C4-2B (cell line): ENCODE measurements at regions not wholly inside any gene's neighbourhood (a gene's known extent, or its start where the extent isn't known, plus 50 kb on each side); places are given as distances from the start of the nearest gene placed in this dataset.
"Not testable (repeated sequence)": the region's sequence is repeated elsewhere in the genome, so short reads cannot be mapped to it uniquely, and the experiment has no call there.

ENCODE experiments used
- H3K27ac ChIP-seq: fragments of 450-650 bp; 2 replicates; pipeline ENCODE4 v1.5.1; 2017
- CTCF ChIP-seq: fragments of 450-650 bp; conservative IDR thresholded peaks from 2 replicates; pipeline ENCODE4 v1.5.1; 2017; ENCODE audit warnings: mild to moderate bottlenecking
- ZFX ChIP-seq: fragments of 450-650 bp; IDR thresholded peaks from 2 replicates; pipeline ENCODE4 v1.6.1; 2017

DNA sequence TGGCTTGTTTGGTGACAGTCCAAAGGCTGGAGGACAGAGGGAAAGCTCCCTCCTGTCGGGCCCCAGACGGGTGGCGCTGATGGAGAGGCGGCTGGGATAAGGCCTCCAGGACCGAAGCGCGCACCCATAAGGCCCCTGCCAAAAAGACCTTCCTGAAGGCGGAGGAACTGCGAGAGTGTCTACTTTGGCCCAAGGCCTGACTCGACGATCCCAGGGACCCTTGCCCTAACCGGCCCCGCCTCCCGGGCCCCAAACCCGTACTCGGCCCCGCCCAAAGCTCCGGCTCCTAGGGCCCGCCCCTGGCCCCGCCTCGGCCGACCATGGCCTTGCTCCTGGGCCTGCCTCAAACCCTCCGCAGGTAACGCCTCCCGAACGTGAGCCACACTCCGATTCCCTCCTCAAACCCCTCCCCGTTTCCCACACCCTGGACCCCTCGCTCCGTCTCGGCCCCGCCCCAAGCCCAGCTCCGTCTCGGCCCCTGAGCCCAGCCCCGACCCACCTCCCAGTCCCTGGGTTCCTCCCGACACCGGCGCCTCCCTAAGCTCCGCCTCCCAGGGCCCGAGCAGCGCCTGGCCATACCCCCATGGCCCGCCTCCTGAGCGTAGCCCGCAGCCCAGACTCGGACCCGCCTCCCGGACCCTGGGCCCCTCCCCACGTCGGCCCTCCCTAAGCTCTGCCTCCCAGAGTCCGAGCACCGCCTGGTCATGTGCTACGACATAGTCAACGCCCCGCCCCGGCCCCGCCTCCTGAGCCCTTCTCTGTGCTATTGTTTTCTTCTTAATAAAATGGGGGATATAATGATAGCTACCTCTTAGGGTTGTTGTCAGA lies 90.0 kb upstream of the DRD5 start:
- TF ChIP-seq CTCF: no peak
- TF ChIP-seq ZFX: no peak
- peak overlapping the region; percentile 38; the same call in 1 of the 2 replicates for H3K27ac ChIP-seq

DNA sequence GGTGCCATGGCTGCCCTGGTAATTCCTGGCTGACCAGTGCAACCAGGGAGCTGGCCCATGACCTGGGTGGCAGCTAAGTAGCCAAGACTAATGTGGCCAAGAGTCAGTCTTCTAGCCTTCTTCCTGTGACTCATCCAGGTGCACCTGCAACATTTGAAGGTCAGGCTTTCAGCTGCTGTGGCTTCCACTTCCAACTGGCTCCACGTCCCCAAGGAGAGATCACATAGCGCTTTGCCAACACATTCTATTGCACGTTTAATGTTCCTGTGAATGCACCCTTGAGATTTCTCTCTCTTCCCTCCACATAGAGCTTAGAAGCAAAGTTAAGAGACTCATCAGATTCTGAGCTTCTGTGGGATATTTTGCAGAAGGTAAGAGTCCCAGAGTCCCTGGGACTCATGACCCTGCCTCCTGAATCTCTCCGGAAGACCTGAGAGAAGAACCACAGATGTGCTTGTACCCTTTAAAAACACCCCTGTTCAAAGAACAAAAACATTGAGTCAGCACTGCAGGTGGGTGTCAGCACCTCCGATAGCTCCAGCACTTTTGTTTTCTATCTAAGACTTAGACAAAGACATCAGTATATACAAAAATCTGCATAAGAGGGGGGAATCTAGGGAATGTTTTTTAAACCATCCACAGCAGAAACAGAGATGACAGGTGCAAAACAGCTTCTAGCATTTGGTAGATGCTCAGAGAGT lies 88.5 kb upstream of the DRD5 start:
- H3K27ac ChIP-seq: not testable (repeated sequence)

GRCh38 chr4:9694403-9694802 lies 87.0 kb upstream of the DRD5 start:
- not testable (repeated sequence) for H3K27ac ChIP-seq

- TF ChIP-seq CTCF: peak; percentile 65
- H3K27ac ChIP-seq: not testable (repeated sequence)
Observed at GRCh38 chr4:9695994-9696393, 85.4 kb upstream of the DRD5 start.

GRCh38 chr4:9696561-9696960 lies 84.9 kb upstream of the DRD5 start:
- not testable (repeated sequence) for H3K27ac ChIP-seq

DNA sequence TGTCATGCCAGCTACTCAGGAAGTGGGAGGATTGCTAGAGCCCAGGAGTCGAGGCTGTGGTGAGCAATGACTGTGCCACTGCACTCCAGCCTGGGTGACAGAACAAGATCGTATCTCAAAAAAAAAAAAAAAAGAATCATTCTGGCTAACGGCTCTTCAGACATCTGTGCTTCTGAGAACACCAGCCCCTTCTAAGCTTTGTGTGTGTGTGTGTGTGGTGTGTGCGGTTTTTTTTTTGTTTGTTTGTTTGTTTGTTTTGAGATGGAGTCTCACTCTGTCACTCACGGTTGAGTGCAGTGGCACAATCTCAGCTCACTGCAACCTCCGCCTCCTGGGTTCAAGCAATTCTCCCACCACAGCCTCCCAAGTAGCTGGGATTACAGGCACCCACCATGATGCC lies 79.4 kb upstream of the DRD5 start:
- H3K27ac ChIP-seq: not testable (repeated sequence)

DNA sequence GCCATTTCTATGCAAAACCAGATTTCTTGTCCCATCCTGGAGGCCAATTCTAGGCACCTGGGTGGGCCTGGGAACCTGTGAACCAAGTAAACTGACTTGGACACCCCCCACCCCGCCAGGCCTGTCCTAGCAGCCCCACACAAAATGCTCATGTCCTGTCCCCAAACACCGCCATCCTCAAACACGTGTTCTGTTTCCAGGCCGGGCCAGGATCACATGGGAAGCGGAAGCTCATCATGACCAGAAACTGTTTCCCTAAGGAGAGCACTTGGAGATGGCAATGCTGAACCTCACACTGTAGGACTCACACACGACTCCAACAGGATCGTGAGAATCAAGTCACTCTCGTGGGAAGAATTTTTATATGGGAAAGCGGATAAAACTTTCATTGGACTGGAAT lies 78.7 kb upstream of the DRD5 start:
- H3K27ac ChIP-seq: not testable (repeated sequence)

GRCh38 chr4:9703391-9703790 lies 78.0 kb upstream of the DRD5 start:
- H3K27ac ChIP-seq: no peak overlapping the region
- TF ChIP-seq ZFX: no peak
- TF ChIP-seq CTCF: peak; percentile 66

GRCh38 chr4:9704126-9704525 lies 77.3 kb upstream of the DRD5 start:
- not testable (repeated sequence) for H3K27ac ChIP-seq

- no peak overlapping the region for H3K27ac ChIP-seq
- no peak for TF ChIP-seq CTCF
- no peak for TF ChIP-seq ZFX
Observed at GRCh38 chr4:9704551-9705332, 76.7 kb upstream of the DRD5 start.

DNA sequence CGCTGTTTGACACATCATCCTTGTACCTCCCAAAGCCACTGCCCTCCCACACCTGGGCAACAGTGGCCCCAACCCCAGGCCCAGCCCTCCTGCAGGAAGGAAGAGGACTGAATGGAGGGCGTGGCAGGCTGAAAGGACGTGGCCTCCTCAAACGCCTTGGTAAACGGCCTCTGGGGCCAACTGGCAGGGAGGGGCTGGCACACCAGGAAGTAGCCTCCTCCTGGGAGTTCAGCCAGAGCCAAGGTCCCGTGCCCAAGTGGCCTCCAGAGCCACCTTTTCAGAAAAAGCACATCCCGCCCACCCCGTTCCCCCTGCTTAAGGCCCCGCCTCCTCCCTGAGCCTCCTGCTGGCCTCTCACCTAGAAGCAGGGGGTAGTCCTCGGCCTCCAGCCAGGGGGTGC lies 74.2 kb upstream of the DRD5 start:
- peak overlapping the region; percentile 48 for H3K27ac ChIP-seq

- peak overlapping the region; percentile 48 for H3K27ac ChIP-seq
Observed at GRCh38 chr4:9707936-9708335, 73.5 kb upstream of the DRD5 start.
